ENCODE measurements at regions not wholly inside any gene's neighbourhood (a gene's known extent, or its start where the extent isn't known, plus 50 kb on each side); places are given as distances from the start of the nearest gene placed in this dataset.

- TF ChIP-seq CTCF (IDR thresholded peaks at IDR 0.05; ENCODE audit: extremely low read depth in 1 of 2, insufficient read depth in 1 of 2, low read depth in 1 of 2, low read length in 2 of 2) (no peak), MAX (IDR thresholded peaks at IDR 0.05; ENCODE audit: insufficient read depth, insufficient read length) (no peak), POLR2A (IDR thresholded peaks at IDR 0.05; ENCODE audit: low read depth, low read length) (no peak), EZH2 (IDR thresholded peaks at IDR 0.05; ENCODE audit: borderline replicate concordance, low read depth, low read length, severe bottlenecking) (no peak)
Observed at GRCh38 chr16:22757202-22757601, 56.8 kb upstream of the HS3ST2 start.

Measured in endothelial cell of umbilical vein (primary cell).